Right forelimb (tissue), 1 donor: ENCODE measurements at regions not wholly inside any gene's neighbourhood (a gene's known extent, or its start where the extent isn't known, plus 50 kb on each side); places are given as distances from the start of the nearest gene placed in this dataset.

Experiments
- DNase-seq: peaks from one replicate; pipeline ENCODE4 v3.0.0-alpha.2; 2018

GRCh38 chrX:39661116-39661907 lies 436.4 kb downstream of the BCOR start:
- no peak for DNase-seq

GRCh38 chrX:39665830-39666518 lies 431.8 kb downstream of the BCOR start:
- no peak for DNase-seq

- DNase-seq = no peak
Observed at GRCh38 chrX:39667191-39667590, 430.6 kb downstream of the BCOR start.

GRCh38 chrX:39667736-39668482 lies 429.8 kb downstream of the BCOR start:
- no peak for DNase-seq

GRCh38 chrX:39669668-39670067 lies 428.1 kb downstream of the BCOR start:
- DNase-seq = no peak

- DNase-seq = no peak
Observed at GRCh38 chrX:39670281-39670680, 427.5 kb downstream of the BCOR start.

GRCh38 chrX:39672405-39672804 lies 425.4 kb downstream of the BCOR start:
- DNase-seq = no peak

- no peak for DNase-seq
Observed at GRCh38 chrX:39674490-39675161, 423.1 kb downstream of the BCOR start.

- DNase-seq = no peak
Observed at GRCh38 chrX:39675162-39675553, 422.6 kb downstream of the BCOR start.

- no peak for DNase-seq
Observed at GRCh38 chrX:39675619-39676018, 422.1 kb downstream of the BCOR start.

- DNase-seq = no peak
Observed at GRCh38 chrX:39676434-39676833, 421.3 kb downstream of the BCOR start.

GRCh38 chrX:39677585-39677977 lies 420.2 kb downstream of the BCOR start:
- no peak for DNase-seq

- no peak for DNase-seq
Observed at GRCh38 chrX:39677978-39678791, 419.6 kb downstream of the BCOR start.

- no peak for DNase-seq
Observed at GRCh38 chrX:39678914-39679313, 418.8 kb downstream of the BCOR start.

GRCh38 chrX:39679497-39680157 lies 418.1 kb downstream of the BCOR start:
- no peak for DNase-seq

GRCh38 chrX:39681885-39682284 lies 415.9 kb downstream of the BCOR start:
- no peak for DNase-seq

GRCh38 chrX:39682778-39683177 lies 415.0 kb downstream of the BCOR start:
- DNase-seq = no peak

- no peak for DNase-seq
Observed at GRCh38 chrX:39688219-39688575, 409.6 kb downstream of the BCOR start.

GRCh38 chrX:39688576-39689375 lies 409.0 kb downstream of the BCOR start:
- DNase-seq = peak; percentile 66

GRCh38 chrX:39689376-39690104 lies 408.2 kb downstream of the BCOR start:
- DNase-seq = no peak
